ENCODE measurements at regions not wholly inside any gene's neighbourhood (a gene's known extent, or its start where the extent isn't known, plus 50 kb on each side); places are given as distances from the start of the nearest gene placed in this dataset.

GRCh38 chr2:3970791-3971651, 267.6 kb downstream of the DCDC2C start:
- intact Hi-C loops (cut with DNase I) = no loop called here
- Histone ChIP-seq H3K27me3 (peaks cover 0 to 2% (median 0%) of the 10 kb centered on the region in 4 donors), H3K36me3 (no peaks in the 10 kb centered on the region), H3K4me1 (no peaks in the 10 kb centered on the region), H3K27ac (no peak overlapping the region), H3K4me3 (no peak overlapping the region), H3K9me3 (no peaks in the 10 kb centered on the region)
- FAIRE-seq (no peak), ATAC-seq (no peak), DNase-seq (no peak)
- WGBS, 2 donors = 33 to 37% methylated on average over 17 of the region's 17 CpGs
- TF ChIP-seq CTCF (IDR thresholded peaks at IDR 0.05) = no peak

GRCh38 chr2:3971652-3972192, 268.3 kb downstream of the DCDC2C start:
- Histone ChIP-seq H3K27ac (no peak overlapping the region), H3K4me1 (no peaks in the 10 kb centered on the region), H3K27me3 (peaks cover 0 to 2% (median 0%) of the 10 kb centered on the region in 4 donors), H3K4me3 (no peak overlapping the region), H3K9me3 (no peaks in the 10 kb centered on the region), H3K36me3 (no peaks in the 10 kb centered on the region)
- TF ChIP-seq CTCF (IDR thresholded peaks at IDR 0.05) = no peak
- FAIRE-seq (no peak), ATAC-seq (no peak), DNase-seq (no peak)
- intact Hi-C loops (cut with DNase I) = no loop called here
- whole genome bisulfite sequencing, 2 donors = 78 to 88% methylated on average over 4 of the region's 4 CpGs

- 58 to 67% methylated on average over 9 of the region's 9 CpGs for WGBS, 2 donors
- Histone ChIP-seq H3K4me1 (no peaks in the 10 kb centered on the region), H3K27me3 (peaks cover 0 to 2% (median 0%) of the 10 kb centered on the region in 4 donors)
Observed at GRCh38 chr2:3972377-3972776, 269.0 kb downstream of the DCDC2C start.

GRCh38 chr2:3974765-3975164, 271.4 kb downstream of the DCDC2C start:
- FAIRE-seq (no peak), ATAC-seq (no peak), DNase-seq (no peak)
- intact Hi-C loops (cut with DNase I) = no loop called here
- Histone ChIP-seq H3K36me3 (no peaks in the 10 kb centered on the region), H3K4me3 (no peak overlapping the region), H3K4me1 (no peaks in the 10 kb centered on the region), H3K27me3 (peaks cover 0 to 2% (median 0%) of the 10 kb centered on the region in 4 donors), H3K9me3 (no peaks in the 10 kb centered on the region), H3K27ac (no peak overlapping the region)
- no peak for TF ChIP-seq CTCF (IDR thresholded peaks at IDR 0.05)
- 44 to 45% methylated on average over 3 of the region's 3 CpGs for WGBS, 2 donors

More at GRCh38 chr2:3972377-3972776, 269.0 kb downstream of the DCDC2C start:
- FAIRE-seq (no peak), DNase-seq (no peak), ATAC-seq (no peak)
- TF ChIP-seq CTCF (IDR thresholded peaks at IDR 0.05) = no peak
- intact Hi-C loops (cut with DNase I) = no loop called here
- Histone ChIP-seq H3K9me3 (no peaks in the 10 kb centered on the region), H3K27ac (no peak overlapping the region), H3K4me3 (no peak overlapping the region), H3K36me3 (no peaks in the 10 kb centered on the region)

All from pancreas (tissue), 10 donors.